ENCODE measurements at regions not wholly inside any gene's neighbourhood (a gene's known extent, or its start where the extent isn't known, plus 50 kb on each side); places are given as distances from the start of the nearest gene placed in this dataset.

- no peak overlapping the region for H3K4me3 Mint-ChIP-seq
- Histone ChIP-seq H4K8ac (replicated peaks; ENCODE audit: insufficient read length, low read depth, low read length) (no peak overlapping the region), H3K14ac (ENCODE audit: insufficient read depth, low read length) (no peak overlapping the region), H4K91ac (ENCODE audit: insufficient read length, low read depth, low read length) (no peak overlapping the region), H2BK20ac (ENCODE audit: low read depth, low read length, poor library complexity, severe bottlenecking) (no peak overlapping the region), H2AK5ac (ENCODE audit: insufficient read length, low read length) (no peak overlapping the region), H2BK5ac (ENCODE audit: insufficient read length, low read length) (no peak overlapping the region), H2AFZ (ENCODE audit: low read length) (no peak overlapping the region), H3K9ac (ENCODE audit: extremely low read depth, insufficient read length, low read length) (no peak overlapping the region), H3T11ph (ENCODE audit: low read length) (no peak overlapping the region), H3K18ac (ENCODE audit: insufficient read length, low read depth, low read length) (no peak overlapping the region), H2BK12ac (ENCODE audit: insufficient read length, low read depth, low read length) (no peak overlapping the region), H3K4me1 (ENCODE audit: insufficient read depth, low read length) (no peaks in the 10 kb centered on the region), H2BK15ac (ENCODE audit: low read depth, low read length) (no peak overlapping the region), H3K79me2 (ENCODE audit: insufficient read depth, low read length) (no peaks in the 10 kb centered on the region), H3K9me3 (ENCODE audit: control insufficient read depth, low read depth, low read length) (no peaks in the 10 kb centered on the region), H3K23me2 (ENCODE audit: insufficient read length, low read depth, low read length, poor library complexity, severe bottlenecking) (no peaks in the 10 kb centered on the region), H3K4ac (ENCODE audit: low read depth, low read length) (no peak overlapping the region), H4K20me1 (ENCODE audit: control insufficient read depth, insufficient read depth, insufficient read length) (no peaks in the 10 kb centered on the region), H4K5ac (ENCODE audit: insufficient read length, low read depth, low read length) (no peak overlapping the region), H3K27me3 (ENCODE audit: insufficient read depth, low read length) (no peaks in the 10 kb centered on the region), H2BK120ac (ENCODE audit: low read depth, low read length, poor library complexity, severe bottlenecking) (no peak overlapping the region), H3K4me2 (ENCODE audit: insufficient read depth, insufficient read length, low read length) (no peak overlapping the region), H3K56ac (ENCODE audit: insufficient read length, low read depth, low read length) (no peak overlapping the region), H3K23ac (ENCODE audit: insufficient read length, low read depth, low read length) (no peak overlapping the region), H3K79me1 (ENCODE audit: insufficient read depth, low read depth, low read length, poor library complexity, severe bottlenecking) (no peaks in the 10 kb centered on the region), H3K27ac (ENCODE audit: insufficient read length, low read depth, low read length) (no peak overlapping the region)
- DNase-seq, result no peak
- no peaks in the 10 kb centered on the region for H3K36me3 Mint-ChIP-seq (ENCODE audit: insufficient read depth in 1 of 3, low read depth in 3 of 3)
- peaks cover 3 to 4% of the 10 kb centered on the region in 2 experiments; a peak in 4 of 5 replicates for H3K9me3 Mint-ChIP-seq
- WGBS (ENCODE audit: extremely low coverage, insufficient read length, low lambda C conversion rate), result no CpG with 5 or more reads among the region's 3 CpGs
- H3K27me3 Mint-ChIP-seq (ENCODE audit: low read depth), result no peaks in the 10 kb centered on the region; the same call in 1 of the 2 replicates
- H3K27ac Mint-ChIP-seq, result no peak overlapping the region
- TF ChIP-seq CTCF (conservative IDR thresholded peaks at IDR 0.05), result no peak
- no peaks in the 10 kb centered on the region for H3K4me1 Mint-ChIP-seq
Observed at GRCh38 chr10:120691625-120692024, 159.5 kb upstream of the WDR11 start.

All from H9 (cell line).